Pancreas (tissue), 10 donors: ENCODE measurements at regions not wholly inside any gene's neighbourhood (a gene's known extent, or its start where the extent isn't known, plus 50 kb on each side); places are given as distances from the start of the nearest gene placed in this dataset.

Source experiments
- ATAC-seq, 4 donors: fragments of 200-7000 bp; cut with Tn5 transposase; one replicate each; pipeline versions ENCODE4 v1.8.0 to v1.9.1; 2020; ENCODE audit warnings: mild to moderate bottlenecking in 4 of 4, moderate library complexity in 4 of 4
- DNase-seq, 6 donors: peaks; one replicate each; pipeline ENCODE4 v3.0.0-alpha.2; 2020
- FAIRE-seq: peaks from 2 replicates; lab custom pipeline; 2012; peaks lifted over from hg19 to GRCh38; lab: Jason Lieb, UNC
- H3K27ac ChIP-seq, 4 donors: fragments of 200-600 bp; sonication (generic); 1 replicate in 3 of 4; 2 replicates in 1 of 4; pipeline versions ENCODE4 v1.5.0 to v1.8.0; 2020
- H3K27me3 ChIP-seq, 4 donors: fragments of 200-600 bp; one replicate each; pipeline ENCODE4 v1.8.0; 2021
- H3K36me3 ChIP-seq, 3 donors: fragments of 200-600 bp; sonication (generic) in 1 of 3; one replicate each; pipeline versions ENCODE4 v1.5.0 to v1.8.0; 2020 to 2021
- H3K4me1 ChIP-seq, 3 donors: fragments of 200-600 bp; one replicate each; pipeline ENCODE4 v1.8.0; 2021
- H3K4me3 ChIP-seq, 4 donors: fragments of 200-600 bp; sonication (generic) in 2 of 4; one replicate each; pipeline versions ENCODE4 v1.5.0 to v1.8.0; 2020 to 2021
- H3K9me3 ChIP-seq, 4 donors: fragments of 200-600 bp; one replicate each; pipeline ENCODE4 v1.8.0; 2021
- WGBS, 2 donors: extraction: QIAGEN DNeasy Blood & Tissue Kit; methylation state at CpG; one replicate each; pipeline ENCODE4 v1.1.7; 2013; 5-methylcytosine and 5-hydroxymethylcytosine counted together
- intact Hi-C, 3 donors: fragments of 100-400 bp; cut with DNase I; formaldehyde crosslinking; loops; one replicate each; pipeline versions ENCODE4 v1.11.1 to v1.14.2; 2022
- TF ChIP-seq, protein P1 (sequence below), 4 donors: fragments of 200-600 bp; sonication (generic) in 3 of 4; IDR thresholded peaks; one replicate each; pipeline versions ENCODE4 v1.5.0 to v1.8.0; 2021; ENCODE audit warnings: antibody characterized with exemption in 4 of 4
- donor health status: healthy with polysubstance abuse.
- donor health status: DM: no; HTN: no; CAD: no; lungs with moderate emphysema.
- donor health status: DM: no; HTN: no; CAD: no.
- donor health status: control.
- donor health status: control.
- donor health status: Bipolar disorder and iron deficiency.
- donor health status: DM: yes; HTN: yes; CAD: no.
- donor health status: DM: no; HTN: no; CAD: no.
- donor health status: DM: no; HTN: no; CAD: no.
- donor health status: DM: yes; HTN: yes; CAD: no.

DNA sequence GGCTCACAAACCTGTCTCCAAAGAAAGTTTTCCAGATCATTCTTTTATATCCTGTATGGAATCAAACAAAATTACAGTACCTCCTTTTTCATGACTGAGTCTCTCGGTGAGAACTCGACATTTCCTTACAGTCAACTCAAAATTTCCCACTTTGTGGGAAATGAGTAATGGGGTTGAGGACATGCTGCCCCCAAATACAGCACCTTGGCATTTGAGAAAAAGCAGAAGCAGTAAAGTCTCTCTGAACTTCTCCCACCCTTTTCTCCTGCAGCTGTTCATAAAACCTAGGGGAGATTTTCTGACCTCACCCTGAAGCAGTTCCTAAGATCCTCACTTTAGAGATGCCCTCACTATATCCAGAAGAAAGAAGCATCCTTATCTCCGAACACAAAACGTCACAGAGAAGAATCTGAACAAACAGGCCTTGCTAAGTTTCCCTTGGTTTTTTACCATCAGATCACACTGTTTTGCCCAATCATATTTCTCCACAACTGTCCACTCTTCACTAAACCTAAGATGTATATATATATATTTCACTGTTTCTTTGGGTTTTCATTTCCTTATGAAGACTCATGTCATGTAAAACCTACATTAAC lies 96.1 kb upstream of the APC start:
- DNase-seq (no peak), ATAC-seq (no peak), FAIRE-seq (no peak)
- H3K27ac ChIP-seq: no peak overlapping the region
- H3K4me1 ChIP-seq: peaks cover 0 to 9% (median 7%) of the 10 kb centered on the region in 3 donors
- H3K9me3 ChIP-seq: no peaks in the 10 kb centered on the region
- TF ChIP-seq, protein P1, sequence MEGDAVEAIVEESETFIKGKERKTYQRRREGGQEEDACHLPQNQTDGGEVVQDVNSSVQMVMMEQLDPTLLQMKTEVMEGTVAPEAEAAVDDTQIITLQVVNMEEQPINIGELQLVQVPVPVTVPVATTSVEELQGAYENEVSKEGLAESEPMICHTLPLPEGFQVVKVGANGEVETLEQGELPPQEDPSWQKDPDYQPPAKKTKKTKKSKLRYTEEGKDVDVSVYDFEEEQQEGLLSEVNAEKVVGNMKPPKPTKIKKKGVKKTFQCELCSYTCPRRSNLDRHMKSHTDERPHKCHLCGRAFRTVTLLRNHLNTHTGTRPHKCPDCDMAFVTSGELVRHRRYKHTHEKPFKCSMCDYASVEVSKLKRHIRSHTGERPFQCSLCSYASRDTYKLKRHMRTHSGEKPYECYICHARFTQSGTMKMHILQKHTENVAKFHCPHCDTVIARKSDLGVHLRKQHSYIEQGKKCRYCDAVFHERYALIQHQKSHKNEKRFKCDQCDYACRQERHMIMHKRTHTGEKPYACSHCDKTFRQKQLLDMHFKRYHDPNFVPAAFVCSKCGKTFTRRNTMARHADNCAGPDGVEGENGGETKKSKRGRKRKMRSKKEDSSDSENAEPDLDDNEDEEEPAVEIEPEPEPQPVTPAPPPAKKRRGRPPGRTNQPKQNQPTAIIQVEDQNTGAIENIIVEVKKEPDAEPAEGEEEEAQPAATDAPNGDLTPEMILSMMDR (IDR thresholded peaks at IDR 0.05): no peak
- H3K36me3 ChIP-seq: no peaks in the 10 kb centered on the region
- intact Hi-C loops: no loop called here
- no peaks in the 10 kb centered on the region for H3K27me3 ChIP-seq
- WGBS, 2 donors: 92 to 94% methylated on average over 4 of the region's 4 CpGs
- no peak overlapping the region for H3K4me3 ChIP-seq

DNA sequence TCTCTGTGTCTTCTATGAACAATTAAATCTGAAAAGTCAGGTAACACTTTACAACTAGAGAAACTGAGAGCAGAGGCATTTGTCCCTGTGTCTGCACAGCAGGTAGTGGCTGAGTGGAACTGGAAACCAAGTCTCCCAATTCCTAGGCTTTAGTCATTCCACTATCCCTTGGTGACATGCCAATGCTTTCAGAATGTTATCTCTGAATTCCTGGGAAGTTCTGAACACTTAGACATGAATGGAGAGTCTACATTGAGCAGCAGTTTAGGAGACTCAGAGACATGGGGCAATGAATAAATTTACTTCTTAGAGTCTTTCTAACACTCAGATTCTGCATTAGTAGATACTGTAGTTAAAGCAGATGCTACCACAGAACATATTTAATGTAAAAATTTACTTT lies 94.8 kb upstream of the APC start:
- no peaks in the 10 kb centered on the region for H3K9me3 ChIP-seq
- peaks cover 0 to 5% (median 0%) of the 10 kb centered on the region in 3 donors for H3K4me1 ChIP-seq
- H3K4me3 ChIP-seq: no peak overlapping the region
- H3K27me3 ChIP-seq: no peaks in the 10 kb centered on the region
- no peaks in the 10 kb centered on the region for H3K36me3 ChIP-seq
- intact Hi-C loops: no loop called here
- FAIRE-seq: no peak
- peak overlapping the region; percentile 28 to 76 (median 56) for H3K27ac ChIP-seq
- peak; percentile 25 to 55 (median 46) for ATAC-seq
- TF ChIP-seq, protein P1 (IDR thresholded peaks at IDR 0.05): no peak
- no peak for DNase-seq

DNA sequence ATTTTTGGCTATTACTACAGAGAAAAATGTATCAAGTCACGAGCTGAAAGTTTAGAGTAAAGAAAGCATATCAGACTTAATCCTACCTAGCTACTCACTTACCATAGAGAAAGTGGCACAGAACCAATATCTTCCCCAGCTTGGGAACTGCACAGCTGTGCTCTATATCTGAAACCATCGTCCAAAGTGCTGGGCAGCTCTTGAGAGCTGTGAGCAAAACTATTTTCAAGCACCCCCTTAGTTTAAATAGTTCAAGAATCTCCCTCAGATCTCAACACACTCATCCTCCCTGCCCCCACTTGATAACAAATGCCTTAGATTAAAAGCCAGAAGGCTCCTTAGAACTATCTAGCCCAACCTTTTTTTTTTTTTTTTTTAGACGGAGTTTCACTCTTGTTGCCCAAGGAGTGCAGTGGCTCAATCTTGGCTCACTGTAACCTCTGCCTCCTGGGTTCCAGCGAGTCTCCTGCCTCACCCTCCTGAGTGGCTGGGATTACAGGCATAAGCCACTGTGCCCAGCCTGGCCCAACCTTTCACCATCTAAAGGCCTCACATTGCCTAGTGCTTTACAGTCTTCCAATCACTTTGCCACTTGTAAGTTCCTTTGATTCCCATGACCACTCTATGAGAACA lies 94.2 kb upstream of the APC start:
- peaks cover 0 to 5% (median 0%) of the 10 kb centered on the region in 3 donors for H3K4me1 ChIP-seq
- TF ChIP-seq, protein P1 (IDR thresholded peaks at IDR 0.05): no peak
- DNase-seq: peak in 4 of 6 donors; percentile 48 to 72 (median 58)
- WGBS, 2 donors: 32 to 40% methylated on average over 4 of the region's 4 CpGs
- FAIRE-seq: no peak
- no peaks in the 10 kb centered on the region for H3K9me3 ChIP-seq
- intact Hi-C loops: no loop called here
- peak; percentile 92 to 97 (median 96) for ATAC-seq
- peak overlapping the region; percentile 28 to 76 (median 56) for H3K27ac ChIP-seq
- no peak overlapping the region for H3K4me3 ChIP-seq
- H3K27me3 ChIP-seq: no peaks in the 10 kb centered on the region
- no peaks in the 10 kb centered on the region for H3K36me3 ChIP-seq

DNA sequence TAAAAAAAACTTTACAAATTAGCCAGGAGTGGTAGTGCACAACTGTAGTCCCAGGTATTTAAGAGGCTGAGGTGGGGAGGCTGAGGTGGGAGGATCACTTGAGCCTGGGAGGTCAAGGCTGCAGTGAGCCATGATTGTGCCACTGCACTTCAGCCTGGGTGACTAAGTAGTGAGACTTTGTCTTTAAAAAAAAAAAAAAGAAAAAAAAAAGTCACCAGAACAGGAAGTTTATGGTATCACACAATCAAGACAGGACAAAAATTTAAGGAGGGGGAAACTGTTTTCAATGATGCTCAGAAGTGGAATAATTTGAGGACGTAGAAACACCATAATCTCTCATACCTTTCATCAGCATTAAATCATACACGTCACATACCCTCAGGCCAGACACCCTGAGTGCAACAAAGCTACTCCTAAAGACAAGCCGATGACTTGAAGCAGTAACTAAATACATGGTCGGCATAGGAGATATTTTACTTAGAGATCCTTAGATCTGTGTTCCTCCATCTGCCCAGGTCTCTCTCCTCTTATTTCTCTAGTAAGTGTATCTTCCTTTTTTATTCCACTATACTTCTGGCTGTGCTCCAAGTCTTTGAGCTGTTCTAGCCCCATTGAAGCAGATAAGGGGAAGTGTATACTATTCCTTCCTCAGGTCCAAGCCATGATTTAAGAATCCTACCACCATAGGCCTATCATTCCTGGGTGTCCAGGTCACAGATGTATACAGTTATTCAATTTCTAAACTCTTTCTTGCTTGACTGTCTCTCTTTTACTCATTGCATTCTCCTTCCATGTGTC lies 91.3 kb upstream of the APC start:
- no peaks in the 10 kb centered on the region for H3K9me3 ChIP-seq
- no peak for ATAC-seq

More for the DNA sequence above, 91.3 kb upstream of the APC start:
- TF ChIP-seq, protein P1 (IDR thresholded peaks at IDR 0.05): no peak
- DNase-seq: no peak
- intact Hi-C loops: no loop called here
- no peak for FAIRE-seq
- Histone ChIP-seq H3K4me1 (peaks cover 0 to 10% (median 8%) of the 10 kb centered on the region in 3 donors), H3K27me3 (no peaks in the 10 kb centered on the region), H3K36me3 (no peaks in the 10 kb centered on the region), H3K27ac (no peak overlapping the region), H3K4me3 (no peak overlapping the region)
- 90 to 91% methylated on average over 4 of the region's 4 CpGs for WGBS, 2 donors
